ENCODE measurements at regions not wholly inside any gene's neighbourhood (a gene's known extent, or its start where the extent isn't known, plus 50 kb on each side); places are given as distances from the start of the nearest gene placed in this dataset.

DNA sequence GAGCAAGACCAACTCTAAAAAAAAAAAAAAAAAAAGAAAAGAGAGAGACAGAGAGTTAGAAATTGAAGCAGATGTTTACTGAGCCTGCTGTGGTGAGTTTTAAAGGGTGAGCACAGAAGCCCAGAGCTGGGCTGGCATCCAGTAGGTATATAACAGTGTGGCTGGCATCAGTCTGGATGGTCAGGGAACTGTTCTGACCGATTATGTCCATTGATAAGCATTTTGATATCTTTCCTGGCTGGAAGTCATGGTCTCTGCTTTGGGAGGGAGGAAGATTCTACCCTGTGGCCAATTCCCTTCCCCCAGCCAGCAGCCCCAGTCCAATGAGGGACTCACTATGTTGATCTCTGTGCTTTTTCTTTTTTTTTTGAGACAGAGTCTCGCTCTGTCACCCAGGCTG, 65.2 kb upstream of the PODXL start:
- TF ChIP-seq, protein P1, sequence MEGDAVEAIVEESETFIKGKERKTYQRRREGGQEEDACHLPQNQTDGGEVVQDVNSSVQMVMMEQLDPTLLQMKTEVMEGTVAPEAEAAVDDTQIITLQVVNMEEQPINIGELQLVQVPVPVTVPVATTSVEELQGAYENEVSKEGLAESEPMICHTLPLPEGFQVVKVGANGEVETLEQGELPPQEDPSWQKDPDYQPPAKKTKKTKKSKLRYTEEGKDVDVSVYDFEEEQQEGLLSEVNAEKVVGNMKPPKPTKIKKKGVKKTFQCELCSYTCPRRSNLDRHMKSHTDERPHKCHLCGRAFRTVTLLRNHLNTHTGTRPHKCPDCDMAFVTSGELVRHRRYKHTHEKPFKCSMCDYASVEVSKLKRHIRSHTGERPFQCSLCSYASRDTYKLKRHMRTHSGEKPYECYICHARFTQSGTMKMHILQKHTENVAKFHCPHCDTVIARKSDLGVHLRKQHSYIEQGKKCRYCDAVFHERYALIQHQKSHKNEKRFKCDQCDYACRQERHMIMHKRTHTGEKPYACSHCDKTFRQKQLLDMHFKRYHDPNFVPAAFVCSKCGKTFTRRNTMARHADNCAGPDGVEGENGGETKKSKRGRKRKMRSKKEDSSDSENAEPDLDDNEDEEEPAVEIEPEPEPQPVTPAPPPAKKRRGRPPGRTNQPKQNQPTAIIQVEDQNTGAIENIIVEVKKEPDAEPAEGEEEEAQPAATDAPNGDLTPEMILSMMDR (IDR thresholded peaks at IDR 0.05; ENCODE audit: extremely low read depth, low read depth, low read length) = no peak
- no peaks in the 10 kb centered on the region for H3K9me3 ChIP-seq (ENCODE audit: low read depth, low read length)
- DNase-seq (ENCODE audit: insufficient read length, low spot score, missing footprints) = no peak
- no peaks in the 10 kb centered on the region for H4K20me1 ChIP-seq (ENCODE audit: insufficient read depth, low read length)
- H3K27me3 ChIP-seq (ENCODE audit: insufficient read depth, low read length) = no peaks in the 10 kb centered on the region
- no peaks in the 10 kb centered on the region for H3K36me3 ChIP-seq (ENCODE audit: insufficient read depth, low read length)
- H3K79me2 ChIP-seq (ENCODE audit: insufficient read depth, low read length) = no peaks in the 10 kb centered on the region
- no peak overlapping the region for H2AFZ ChIP-seq (ENCODE audit: low read length)
- peaks cover 12% of the 10 kb centered on the region for H3K4me1 ChIP-seq (ENCODE audit: insufficient read depth, low read length)
- no peak overlapping the region for H3K4me3 ChIP-seq (ENCODE audit: insufficient read depth, low read length)
- no peak overlapping the region for H3K27ac ChIP-seq (ENCODE audit: low read depth, low read length)
- H3K4me2 ChIP-seq (ENCODE audit: insufficient read depth, low read length) = no peak overlapping the region

GRCh38 chr7:131620673-131621609, 64.5 kb upstream of the PODXL start:
- H3K79me2 ChIP-seq (ENCODE audit: insufficient read depth, low read length) = no peaks in the 10 kb centered on the region
- H2AFZ ChIP-seq (ENCODE audit: low read length) = no peak overlapping the region
- H3K27me3 ChIP-seq (ENCODE audit: insufficient read depth, low read length) = no peaks in the 10 kb centered on the region
- H3K4me3 ChIP-seq (ENCODE audit: insufficient read depth, low read length) = no peak overlapping the region
- TF ChIP-seq, protein P1 (IDR thresholded peaks at IDR 0.05; ENCODE audit: extremely low read depth, low read depth, low read length) = no peak
- no peak overlapping the region for H3K4me2 ChIP-seq (ENCODE audit: insufficient read depth, low read length)
- no peaks in the 10 kb centered on the region for H3K36me3 ChIP-seq (ENCODE audit: insufficient read depth, low read length)
- peaks cover 5% of the 10 kb centered on the region for H3K4me1 ChIP-seq (ENCODE audit: insufficient read depth, low read length)
- no peak overlapping the region for H3K27ac ChIP-seq (ENCODE audit: low read depth, low read length)
- DNase-seq (ENCODE audit: insufficient read length, low spot score, missing footprints) = no peak
- no peaks in the 10 kb centered on the region for H4K20me1 ChIP-seq (ENCODE audit: insufficient read depth, low read length)
- no peaks in the 10 kb centered on the region for H3K9me3 ChIP-seq (ENCODE audit: low read depth, low read length)

DNA sequence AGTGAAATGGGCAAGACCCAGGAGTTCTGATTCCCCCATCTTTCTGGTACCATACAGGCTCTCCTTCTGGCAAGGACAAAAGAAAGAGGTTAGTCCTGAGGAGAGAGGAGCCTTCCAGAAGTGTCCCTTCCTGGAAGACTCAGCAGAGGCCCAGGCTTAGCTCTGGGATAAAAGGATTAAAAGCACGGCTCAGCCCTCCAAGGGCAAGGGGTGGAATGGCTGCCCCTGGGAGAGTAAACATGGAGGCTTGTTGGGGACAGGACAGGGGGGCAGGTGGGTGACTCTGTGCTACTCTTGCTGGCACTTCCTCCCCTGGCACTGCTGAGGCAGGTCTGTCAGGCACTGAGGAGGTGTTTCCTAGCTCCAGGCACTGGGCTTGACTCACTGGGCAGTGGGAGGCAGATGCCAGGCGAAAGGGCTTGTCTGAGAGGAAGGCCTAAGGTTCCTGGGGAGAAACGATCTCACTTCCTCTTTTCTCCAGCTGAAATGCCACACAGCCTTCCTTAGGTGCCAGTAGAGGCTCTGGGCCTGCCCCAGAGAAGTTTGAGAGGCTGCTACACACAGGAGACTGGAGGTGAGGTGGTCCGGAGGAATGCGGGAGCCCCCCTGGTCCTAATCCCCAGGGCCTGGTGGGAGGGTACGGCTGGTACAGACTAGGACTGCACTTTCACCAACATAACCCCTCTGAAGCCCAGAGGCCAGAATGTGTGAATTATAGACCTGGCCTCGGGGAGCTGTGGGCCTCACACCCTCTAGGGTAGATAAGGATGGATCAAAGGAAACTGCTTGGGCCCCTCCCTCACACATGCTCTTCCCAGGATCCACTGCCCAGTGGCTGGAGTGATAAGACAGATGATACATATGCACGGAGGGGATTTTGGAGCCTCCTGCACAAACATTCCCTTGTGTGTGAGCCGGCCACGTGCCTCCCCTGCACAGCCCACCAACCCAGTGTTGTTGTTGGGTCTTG, 63.2 kb upstream of the PODXL start:
- Histone ChIP-seq H3K4me3 (ENCODE audit: insufficient read depth, low read length) (no peak overlapping the region), H3K4me2 (ENCODE audit: insufficient read depth, low read length) (no peak overlapping the region), H3K27me3 (ENCODE audit: insufficient read depth, low read length) (no peaks in the 10 kb centered on the region), H3K36me3 (ENCODE audit: insufficient read depth, low read length) (no peaks in the 10 kb centered on the region), H3K4me1 (ENCODE audit: insufficient read depth, low read length) (no peaks in the 10 kb centered on the region), H2AFZ (ENCODE audit: low read length) (peak overlapping the region; percentile 70), H4K20me1 (ENCODE audit: insufficient read depth, low read length) (no peaks in the 10 kb centered on the region), H3K27ac (ENCODE audit: low read depth, low read length) (no peak overlapping the region), H3K9me3 (ENCODE audit: low read depth, low read length) (no peaks in the 10 kb centered on the region), H3K79me2 (ENCODE audit: insufficient read depth, low read length) (no peaks in the 10 kb centered on the region)
- no peak for DNase-seq (ENCODE audit: insufficient read length, low spot score, missing footprints)
- TF ChIP-seq, protein P1 (IDR thresholded peaks at IDR 0.05; ENCODE audit: extremely low read depth, low read depth, low read length) = no peak

All from osteoblast (primary cell).